H1 (cell line): ENCODE measurements at regions not wholly inside any gene's neighbourhood (a gene's known extent, or its start where the extent isn't known, plus 50 kb on each side); places are given as distances from the start of the nearest gene placed in this dataset.

Experiments used
- CTCF ChIA-PET: fragments of 300-600 bp; sonication (Branson Sonifier 250); formaldehyde crosslinking; loops from one replicate; lab custom pipeline; 2021; ENCODE audit not compliant: partially characterized antibody; lab: Charles Lee
- POLR2A ChIA-PET: fragments of 300-600 bp; sonication (Branson Sonifier 250); formaldehyde crosslinking; loops from one replicate; lab custom pipeline; 2021; ENCODE audit warnings: inconsistent platforms; ENCODE audit not compliant: partially characterized antibody; lab: Charles Lee
- DNase-seq, 2 experiments: peaks; one replicate each; pipeline versions ENCODE4 v3.0.0 to v3.0.0-alpha.2; 2010 to 2022; ENCODE audit warnings: low spot score in 2 of 2, low read depth in 1 of 2, mixed read lengths in 1 of 2
- FAIRE-seq: peaks from 2 replicates; lab custom pipeline; 2011; peaks lifted over from hg19 to GRCh38; lab: Jason Lieb, UNC
- H2AFZ ChIP-seq: 2 replicates; pipeline ENCODE4 v1.8.1; 2012; ENCODE audit warnings: low read length, inconsistent platforms
- H2AK5ac ChIP-seq: 2 replicates; pipeline ENCODE4 v1.6.1; 2013; ENCODE audit warnings: low read depth, low read length
- H2BK120ac ChIP-seq: replicated peaks from 2 replicates; pipeline ENCODE3; 2013; ENCODE audit warnings: low read depth, low read length, inconsistent platforms
- H2BK12ac ChIP-seq: 2 replicates; pipeline ENCODE4 v1.6.1; 2013; ENCODE audit warnings: low read depth, low read length
- H2BK15ac ChIP-seq: 2 replicates; pipeline ENCODE4 v1.6.1; 2013; ENCODE audit warnings: low read length
- H2BK20ac ChIP-seq: 2 replicates; pipeline ENCODE4 v1.6.1; 2013; ENCODE audit warnings: low read length
- H2BK5ac ChIP-seq: 2 replicates; pipeline ENCODE4 v1.6.1; 2013; ENCODE audit warnings: low read depth, low read length
- H3K14ac ChIP-seq: 2 replicates; pipeline ENCODE4 v1.6.1; 2013; ENCODE audit warnings: inconsistent platforms; ENCODE audit not compliant: insufficient read length
- H3K18ac ChIP-seq: 2 replicates; pipeline ENCODE4 v1.6.1; 2013; ENCODE audit warnings: low read length; ENCODE audit errors: extremely low read depth
- H3K23ac ChIP-seq: 2 replicates; pipeline ENCODE4 v1.6.1; 2013; ENCODE audit warnings: inconsistent platforms; ENCODE audit not compliant: insufficient read length
- H3K23me2 ChIP-seq: 2 replicates; pipeline ENCODE4 v1.6.1; 2013; ENCODE audit warnings: low read depth, low read length
- H3K27ac ChIP-seq: 2 replicates; pipeline ENCODE4 v1.6.1; 2011; ENCODE audit warnings: low read depth, low read length, inconsistent platforms
- H3K27me3 ChIP-seq, 4 experiments: replicated peaks in 1 of 4; 1 replicate in 1 of 4; 2 replicates in 3 of 4; pipeline versions ENCODE4 v1.6.1 to v1.8.1; 2011 to 2013; ENCODE audit warnings: low read length in 3 of 4, mild to moderate bottlenecking in 3 of 4, inconsistent platforms in 2 of 4, mixed read lengths in 2 of 4, moderate library complexity in 1 of 4; ENCODE audit not compliant: control insufficient read depth in 3 of 4, insufficient read depth in 3 of 4; ENCODE audit errors: extremely low read depth in 1 of 4
- H3K36me3 ChIP-seq, 4 experiments: 2 replicates each; pipeline versions ENCODE4 v1.6.1 to v1.8.1; 2011 to 2013; ENCODE audit warnings: mild to moderate bottlenecking in 4 of 4, low read length in 3 of 4, moderate library complexity in 2 of 4, control low read depth in 1 of 4, inconsistent platforms in 1 of 4; ENCODE audit not compliant: insufficient read depth in 4 of 4, control insufficient read depth in 2 of 4
- H3K4ac ChIP-seq: replicated peaks from 2 replicates; pipeline ENCODE3; 2013; ENCODE audit warnings: low read length, low read depth, mixed read lengths, inconsistent platforms; ENCODE audit not compliant: insufficient read length
- H3K4me1 ChIP-seq, 4 experiments: replicated peaks in 1 of 4; 1 replicate in 1 of 4; 2 replicates in 3 of 4; pipeline versions ENCODE4 v1.6.1 to v1.8.1; 2011 to 2013; ENCODE audit warnings: low read length in 3 of 4, inconsistent platforms in 2 of 4, mixed read lengths in 1 of 4; ENCODE audit not compliant: insufficient read depth in 4 of 4, control insufficient read depth in 3 of 4
- H3K4me2 ChIP-seq, 2 experiments: 2 replicates each; pipeline versions ENCODE4 v1.6.1 to v1.8.1; 2011 to 2013; ENCODE audit warnings: low read depth in 2 of 2, low read length in 2 of 2, control low read depth in 1 of 2, inconsistent platforms in 1 of 2, mild to moderate bottlenecking in 1 of 2; ENCODE audit not compliant: insufficient read depth in 1 of 2
- H3K4me3 ChIP-seq, 4 experiments: fragments of 200-600, 300-600 bp in 1 of 4; sonication (generic), shearing (Covaris generic), sonication (Bioruptor Twin) in 1 of 4; 2 replicates each; pipeline versions ENCODE4 v1.5.1 to v1.8.1; 2011 to 2016; ENCODE audit warnings: low read length in 4 of 4, low read depth in 3 of 4, control low read depth in 2 of 4, inconsistent platforms in 2 of 4, mild to moderate bottlenecking in 2 of 4, mixed read lengths in 1 of 4, moderate library complexity in 1 of 4; ENCODE audit not compliant: insufficient read depth in 2 of 4; ENCODE audit errors: extremely low read depth in 1 of 4
- H3K56ac ChIP-seq: replicated peaks from 2 replicates; pipeline ENCODE3; 2013; ENCODE audit warnings: low read depth, mild to moderate bottlenecking, mixed read lengths, low read length, inconsistent platforms; ENCODE audit not compliant: insufficient read length
- H3K79me1 ChIP-seq: 2 replicates; pipeline ENCODE4 v1.6.1; 2013; ENCODE audit warnings: low read depth, low read length, control low read depth
- H3K79me2 ChIP-seq, 2 experiments: 2 replicates each; pipeline versions ENCODE4 v1.6.1 to v1.8.1; 2012 to 2013; ENCODE audit warnings: low read length in 2 of 2, mild to moderate bottlenecking in 2 of 2, inconsistent platforms in 1 of 2; ENCODE audit not compliant: insufficient read depth in 2 of 2, control insufficient read depth in 1 of 2
- H3K9ac ChIP-seq, 4 experiments: replicated peaks in 1 of 4; 1 replicate in 1 of 4; 2 replicates in 3 of 4; pipeline versions ENCODE4 v1.6.1 to v1.8.1; 2011 to 2013; ENCODE audit warnings: low read depth in 3 of 4, low read length in 3 of 4, control low read depth in 2 of 4, mild to moderate bottlenecking in 2 of 4, moderate library complexity in 2 of 4, inconsistent platforms in 1 of 4; ENCODE audit errors: extremely low read depth in 1 of 4
- H3K9me3 ChIP-seq, 2 experiments: 2 replicates each; pipeline versions ENCODE4 v1.6.1 to v1.8.1; 2012 to 2013; ENCODE audit warnings: mild to moderate bottlenecking in 2 of 2, moderate library complexity in 2 of 2, control low read depth in 1 of 2, inconsistent platforms in 1 of 2, low read depth in 1 of 2, low read length in 1 of 2, mixed read lengths in 1 of 2; ENCODE audit not compliant: insufficient read depth in 2 of 2
- H4K20me1 ChIP-seq, 2 experiments: replicated peaks in 1 of 2; 2 replicates each; pipeline versions ENCODE3 to v1.8.1; 2011 to 2013; ENCODE audit warnings: inconsistent platforms in 2 of 2, low read length in 2 of 2, mild to moderate bottlenecking in 1 of 2; ENCODE audit not compliant: insufficient read depth in 2 of 2, control insufficient read depth in 1 of 2
- H4K5ac ChIP-seq: 2 replicates; pipeline ENCODE4 v1.6.1; 2013; ENCODE audit warnings: low read length, low read depth, mixed read lengths, inconsistent platforms; ENCODE audit not compliant: insufficient read length
- H4K8ac ChIP-seq: 2 replicates; pipeline ENCODE4 v1.8.0; 2013; ENCODE audit warnings: mild to moderate bottlenecking, moderate library complexity, low read length, inconsistent platforms; ENCODE audit not compliant: insufficient read depth; ENCODE audit errors: extremely low read depth
- H4K91ac ChIP-seq: replicated peaks from 2 replicates; pipeline ENCODE3; 2013; ENCODE audit warnings: low read length, mixed read lengths, inconsistent platforms; ENCODE audit not compliant: insufficient read length
- EZH2 ChIP-seq: fragments of 200-600 bp; sonication (generic); IDR thresholded peaks from 2 replicates; pipeline ENCODE4 v1.7.1; 2012; ENCODE audit warnings: low read depth, mild to moderate bottlenecking, moderate library complexity, low read length, inconsistent platforms; ENCODE audit not compliant: severe bottlenecking
- FOSL1 ChIP-seq: IDR thresholded peaks from 2 replicates; pipeline ENCODE4 v1.6.1; 2011; ENCODE audit warnings: mild to moderate bottlenecking, low read depth, low read length, moderate library complexity; ENCODE audit not compliant: insufficient read depth
- KDM1A ChIP-seq: fragments of 200-600, 300-600 bp; sonication (generic); IDR thresholded peaks from 2 replicates; pipeline ENCODE4 v1.7.1; 2016; ENCODE audit warnings: mild to moderate bottlenecking, low read length, borderline replicate concordance
- SAP30 ChIP-seq: fragments of 300-600 bp; sonication (generic); IDR thresholded peaks from 2 replicates; pipeline ENCODE4 v1.7.1; 2012; ENCODE audit warnings: low read length, moderate library complexity, mild to moderate bottlenecking, inconsistent platforms; ENCODE audit not compliant: insufficient read depth, insufficient replicate concordance
- SUZ12 ChIP-seq: fragments of 200-600 bp; sonication (generic); IDR thresholded peaks from 2 replicates; pipeline ENCODE4 v1.6.1; 2012; ENCODE audit warnings: mild to moderate bottlenecking, inconsistent platforms, low read length, moderate library complexity, mixed read lengths
- WGBS, 2 experiments: shearing (Covaris generic) in 1 of 2; methylation state at CpG; one replicate each; pipeline versions ENCODE4 v1.1.6 to v1.1.7; 2013 to 2015; ENCODE audit warnings: low lambda C conversion rate in 2 of 2, mixed read lengths in 2 of 2, inconsistent platforms in 1 of 2, low coverage in 1 of 2, missing lambda C conversion rate in 1 of 2; ENCODE audit not compliant: insufficient replicate concordance in 2 of 2, insufficient coverage in 1 of 2, insufficient read length in 1 of 2; ENCODE audit errors: extremely low coverage in 1 of 2, missing lambda C conversion rate in 1 of 2; 5-methylcytosine and 5-hydroxymethylcytosine counted together
- TF ChIP-seq, protein P1 (sequence below): IDR thresholded peaks from 2 replicates; pipeline ENCODE4 v1.6.1; 2011; ENCODE audit warnings: low read length, improper control_type of control experiment

DNA sequence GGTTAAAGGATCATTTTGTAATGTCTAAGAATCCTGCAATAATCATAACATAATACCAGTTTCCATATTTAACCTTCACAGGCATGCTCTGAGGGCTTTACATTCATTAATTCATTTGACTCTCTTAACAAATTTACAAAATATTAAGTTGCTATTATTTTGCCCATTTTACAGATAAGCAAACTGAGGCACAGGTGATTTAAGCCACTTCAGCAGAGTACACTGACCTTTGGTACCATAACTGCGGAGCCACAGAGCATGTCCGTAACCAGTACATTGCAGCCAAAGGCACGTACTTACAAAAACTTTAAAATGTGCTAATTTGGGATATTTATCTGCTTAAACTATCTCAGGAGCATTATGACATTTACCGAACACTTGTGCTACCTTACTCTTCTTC is 169.4 kb upstream of the MYO16 start:
- Histone ChIP-seq H2AFZ (no peak overlapping the region), H2BK120ac (no peak overlapping the region), H4K20me1 (no peaks in the 10 kb centered on the region), H2BK5ac (no peak overlapping the region), H4K8ac (no peak overlapping the region), H3K27me3 (no peaks in the 10 kb centered on the region), H3K79me1 (no peaks in the 10 kb centered on the region), H3K14ac (no peak overlapping the region), H3K4me3 (no peak overlapping the region), H3K4me2 (no peak overlapping the region), H3K18ac (no peak overlapping the region), H3K23me2 (no peaks in the 10 kb centered on the region), H3K27ac (no peak overlapping the region), H3K4me1 (no peaks in the 10 kb centered on the region), H3K36me3 (no peaks in the 10 kb centered on the region), H2BK12ac (no peak overlapping the region), H4K5ac (no peak overlapping the region), H2AK5ac (no peak overlapping the region), H3K56ac (no peak overlapping the region), H2BK15ac (no peak overlapping the region), H3K79me2 (no peaks in the 10 kb centered on the region), H3K4ac (no peak overlapping the region), H3K9ac (no peak overlapping the region), H3K23ac (no peak overlapping the region), H4K91ac (no peak overlapping the region), H2BK20ac (no peak overlapping the region), H3K9me3 (0 out of 4 replicates have a peak, but pooled peaks cover 0 to 4% of the 10 kb centered on the region in 2 experiments)
- FAIRE-seq (no peak), DNase-seq (no peak)
- WGBS, 2 experiments, result 97% methylated on average over 4 of the region's 4 CpGs; no CpG with 5 or more reads in 1 of the 2 experiments
- ChIA-PET CTCF (no interaction called here), POLR2A (no interaction called here)
- TF ChIP-seq EZH2 (no peak), SUZ12 (no peak), FOSL1 (no peak), SAP30 (no peak), KDM1A (no peak)
- TF ChIP-seq, protein P1, sequence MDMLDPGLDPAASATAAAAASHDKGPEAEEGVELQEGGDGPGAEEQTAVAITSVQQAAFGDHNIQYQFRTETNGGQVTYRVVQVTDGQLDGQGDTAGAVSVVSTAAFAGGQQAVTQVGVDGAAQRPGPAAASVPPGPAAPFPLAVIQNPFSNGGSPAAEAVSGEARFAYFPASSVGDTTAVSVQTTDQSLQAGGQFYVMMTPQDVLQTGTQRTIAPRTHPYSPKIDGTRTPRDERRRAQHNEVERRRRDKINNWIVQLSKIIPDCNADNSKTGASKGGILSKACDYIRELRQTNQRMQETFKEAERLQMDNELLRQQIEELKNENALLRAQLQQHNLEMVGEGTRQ, result no peak
